ENCODE measurements at regions not wholly inside any gene's neighbourhood (a gene's known extent, or its start where the extent isn't known, plus 50 kb on each side); places are given as distances from the start of the nearest gene placed in this dataset.

DNA sequence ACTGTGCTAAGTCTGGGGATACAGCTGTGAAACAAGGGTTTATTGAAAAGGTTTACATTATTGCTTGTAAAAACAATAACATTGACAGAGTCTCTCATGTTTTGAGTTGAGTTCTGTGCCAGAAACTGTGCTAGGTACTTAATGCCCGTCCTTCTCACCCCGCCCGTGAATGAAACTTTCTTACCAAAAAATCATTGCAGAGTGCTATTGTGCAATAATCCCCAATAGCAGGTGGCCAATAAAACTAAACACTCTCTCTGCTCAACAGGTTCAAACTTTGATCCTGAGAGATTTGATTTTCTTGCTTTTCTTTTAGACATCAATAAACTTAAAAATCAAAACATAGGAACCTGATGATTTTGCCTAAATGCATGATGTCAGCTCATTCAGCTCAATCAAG is 441.6 kb downstream of the HAPSTR1 start:
- TF ChIP-seq, protein P1, sequence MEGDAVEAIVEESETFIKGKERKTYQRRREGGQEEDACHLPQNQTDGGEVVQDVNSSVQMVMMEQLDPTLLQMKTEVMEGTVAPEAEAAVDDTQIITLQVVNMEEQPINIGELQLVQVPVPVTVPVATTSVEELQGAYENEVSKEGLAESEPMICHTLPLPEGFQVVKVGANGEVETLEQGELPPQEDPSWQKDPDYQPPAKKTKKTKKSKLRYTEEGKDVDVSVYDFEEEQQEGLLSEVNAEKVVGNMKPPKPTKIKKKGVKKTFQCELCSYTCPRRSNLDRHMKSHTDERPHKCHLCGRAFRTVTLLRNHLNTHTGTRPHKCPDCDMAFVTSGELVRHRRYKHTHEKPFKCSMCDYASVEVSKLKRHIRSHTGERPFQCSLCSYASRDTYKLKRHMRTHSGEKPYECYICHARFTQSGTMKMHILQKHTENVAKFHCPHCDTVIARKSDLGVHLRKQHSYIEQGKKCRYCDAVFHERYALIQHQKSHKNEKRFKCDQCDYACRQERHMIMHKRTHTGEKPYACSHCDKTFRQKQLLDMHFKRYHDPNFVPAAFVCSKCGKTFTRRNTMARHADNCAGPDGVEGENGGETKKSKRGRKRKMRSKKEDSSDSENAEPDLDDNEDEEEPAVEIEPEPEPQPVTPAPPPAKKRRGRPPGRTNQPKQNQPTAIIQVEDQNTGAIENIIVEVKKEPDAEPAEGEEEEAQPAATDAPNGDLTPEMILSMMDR (conservative IDR thresholded peaks at IDR 0.05 in 1 of 2, IDR thresholded peaks at IDR 0.05 in 1 of 2; ENCODE audit: extremely low read depth in 1 of 2, insufficient read depth in 1 of 2, low read depth in 1 of 2, low read length in 2 of 2), result no peak
- no peak for TF ChIP-seq EZH2 (IDR thresholded peaks at IDR 0.05; ENCODE audit: borderline replicate concordance, low read length)
